ENCODE measurements at regions not wholly inside any gene's neighbourhood (a gene's known extent, or its start where the extent isn't known, plus 50 kb on each side); places are given as distances from the start of the nearest gene placed in this dataset.

GRCh38 chr22:48147404-48147803 lies 1385.0 kb downstream of the TBC1D22A start:
- Histone ChIP-seq H3K9me3 (peaks cover 0 to 5% (median 0%) of the 10 kb centered on the region in 8 donors), H3K4me1 (peaks cover 0 to 12% (median 2%) of the 10 kb centered on the region in 6 donors), H3K27me3 (replicated peaks in 1 of 7) (peaks cover 0 to 34% (median 3%) of the 10 kb centered on the region in 7 donors), H3K4me3 (no peak overlapping the region), H3K27ac (no peak overlapping the region), H3K36me3 (no peaks in the 10 kb centered on the region)
- no peak for TF ChIP-seq POLR2A (IDR thresholded peaks at IDR 0.05)
- TF ChIP-seq CTCF (IDR thresholded peaks at IDR 0.05 in 8 of 11, conservative IDR thresholded peaks at IDR 0.05 in 3 of 11): no peak
- TF ChIP-seq POLR2AphosphoS5 (IDR thresholded peaks at IDR 0.05): no peak
- DNase-seq: no peak
- intact Hi-C loops (cut with DNase I; ENCODE audit: low total_unique reads): no loop called here
- 31 to 56% (median 42%) methylated on average over 4 of the region's 4 CpGs for WGBS, 5 donors

- Histone ChIP-seq H3K4me3 (no peak overlapping the region), H3K27me3 (replicated peaks in 1 of 7) (peaks cover 0 to 32% (median 3%) of the 10 kb centered on the region in 7 donors), H3K4me1 (peaks cover 0 to 5% (median 0%) of the 10 kb centered on the region in 6 donors), H3K36me3 (no peaks in the 10 kb centered on the region), H3K27ac (no peak overlapping the region), H3K9me3 (peaks cover 0 to 5% (median 0%) of the 10 kb centered on the region in 8 donors)
- DNase-seq: no peak
- TF ChIP-seq CTCF (IDR thresholded peaks at IDR 0.05 in 8 of 11, conservative IDR thresholded peaks at IDR 0.05 in 3 of 11): no peak
- no peak for TF ChIP-seq POLR2A (IDR thresholded peaks at IDR 0.05)
- intact Hi-C loops (cut with DNase I; ENCODE audit: low total_unique reads): no loop called here
- WGBS, 5 donors: 36 to 57% (median 42%) methylated on average over 4 to 6 of the region's 6 CpGs
Measured at GRCh38 chr22:48146426-48146825, 1384.0 kb downstream of the TBC1D22A start.

GRCh38 chr22:48145738-48146137 lies 1383.3 kb downstream of the TBC1D22A start:
- no peak for DNase-seq
- intact Hi-C loops (cut with DNase I; ENCODE audit: low total_unique reads): no loop called here
- peaks cover 0 to 32% (median 3%) of the 10 kb centered on the region in 7 donors for H3K27me3 ChIP-seq (replicated peaks in 1 of 7)
- peaks cover 0 to 5% (median 0%) of the 10 kb centered on the region in 6 donors for H3K4me1 ChIP-seq
- peaks cover 0 to 5% (median 0%) of the 10 kb centered on the region in 8 donors for H3K9me3 ChIP-seq
- no peak for TF ChIP-seq POLR2AphosphoS5 (IDR thresholded peaks at IDR 0.05)
- no peak for TF ChIP-seq CTCF (IDR thresholded peaks at IDR 0.05 in 8 of 11, conservative IDR thresholded peaks at IDR 0.05 in 3 of 11)
- TF ChIP-seq POLR2A (IDR thresholded peaks at IDR 0.05): no peak
- H3K36me3 ChIP-seq: no peaks in the 10 kb centered on the region
- no peak overlapping the region for H3K4me3 ChIP-seq
- no peak overlapping the region for H3K27ac ChIP-seq
- 29 to 56% (median 41%) methylated on average over 7 of the region's 7 CpGs for WGBS, 5 donors

- WGBS, 5 donors: 78 to 96% (median 82%) methylated on average over 3 to 4 of the region's 4 CpGs
- TF ChIP-seq CTCF (IDR thresholded peaks at IDR 0.05 in 8 of 11, conservative IDR thresholded peaks at IDR 0.05 in 3 of 11) (no peak), POLR2AphosphoS5 (IDR thresholded peaks at IDR 0.05) (no peak), POLR2A (IDR thresholded peaks at IDR 0.05) (no peak)
- intact Hi-C loops (cut with DNase I; ENCODE audit: low total_unique reads): no loop called here
- Histone ChIP-seq H3K4me3 (no peak overlapping the region), H3K36me3 (no peaks in the 10 kb centered on the region), H3K9me3 (peaks cover 0 to 5% (median 0%) of the 10 kb centered on the region in 8 donors), H3K27ac (no peak overlapping the region), H3K27me3 (replicated peaks in 1 of 7) (peaks cover 0 to 32% (median 3%) of the 10 kb centered on the region in 7 donors), H3K4me1 (peaks cover 0 to 5% (median 0%) of the 10 kb centered on the region in 6 donors)
- DNase-seq: no peak
Measured at GRCh38 chr22:48144318-48144717, 1381.9 kb downstream of the TBC1D22A start.

Data from spleen (tissue), 11 donors.